IMR-90 (cell line): ENCODE measurements at regions not wholly inside any gene's neighbourhood (a gene's known extent, or its start where the extent isn't known, plus 50 kb on each side); places are given as distances from the start of the nearest gene placed in this dataset.

Source experiments
- ATAC-seq: fragments of 200-7000 bp; cut with Tn5 transposase; 2 replicates; pipeline ENCODE4 v1.9.1; 2020; ENCODE audit warnings: low read depth, mild to moderate bottlenecking, moderate library complexity
- BruUV-seq: library from RNA; stranded (reverse); fragments of 400-500 nt; replicated peaks from 2 replicates; lab custom pipeline; 2021; lab: Mats Ljungman, UMichigan
- CTCF ChIA-PET: fragments of 300-600 bp; formaldehyde crosslinking; extraction: SDS; loops from one replicate; lab custom pipeline; 2021; ENCODE audit warnings: antibody characterized with exemption; lab: Yijun Ruan, JAX
- POLR2A ChIA-PET: fragments of 300-600 bp; sonication (Branson Sonifier 250); formaldehyde crosslinking; loops from one replicate; lab custom pipeline; 2022; ENCODE audit warnings: antibody characterized with exemption; ENCODE audit not compliant: unreplicated experiment; lab: Charles Lee
- DNase-seq: peaks from one replicate; pipeline ENCODE4 v3.0.0; 2013
- H2AFZ ChIP-seq: replicated peaks from 2 replicates; pipeline ENCODE3; 2013; ENCODE audit warnings: low read length, mild to moderate bottlenecking; ENCODE audit not compliant: poor library complexity
- H2AK5ac ChIP-seq: 2 replicates; pipeline ENCODE4 v1.6.1; 2013; ENCODE audit warnings: low read depth, low read length, inconsistent platforms
- H2AK9ac ChIP-seq: replicated peaks from 2 replicates; pipeline ENCODE3; 2013; ENCODE audit warnings: mild to moderate bottlenecking, low read depth, low read length, moderate library complexity; ENCODE audit not compliant: poor library complexity
- H2BK120ac ChIP-seq: 2 replicates; pipeline ENCODE4 v1.6.1; 2013; ENCODE audit warnings: low read depth, low read length, inconsistent platforms
- H2BK15ac ChIP-seq: 3 replicates; pipeline ENCODE4 v1.6.1; 2013; ENCODE audit warnings: low read depth, low read length, inconsistent platforms
- H2BK20ac ChIP-seq: 2 replicates; pipeline ENCODE4 v1.6.1; 2013; ENCODE audit warnings: low read depth, mild to moderate bottlenecking, inconsistent platforms, low read length, moderate library complexity
- H2BK5ac ChIP-seq: 2 replicates; pipeline ENCODE4 v1.6.1; 2013; ENCODE audit warnings: mild to moderate bottlenecking, low read depth, low read length, inconsistent platforms; ENCODE audit not compliant: poor library complexity, severe bottlenecking
- H3K14ac ChIP-seq: replicated peaks from 2 replicates; pipeline ENCODE4 v1.6.1; 2013; ENCODE audit warnings: low read depth, low read length, inconsistent platforms
- H3K18ac ChIP-seq: 2 replicates; pipeline ENCODE4 v1.6.1; 2013; ENCODE audit warnings: low read depth, low read length, control low read depth
- H3K23ac ChIP-seq: 2 replicates; pipeline ENCODE4 v1.6.1; 2013; ENCODE audit warnings: low read depth, low read length, inconsistent platforms
- H3K27ac ChIP-seq: 2 replicates; pipeline ENCODE4 v1.5.1; 2013; ENCODE audit warnings: mild to moderate bottlenecking, control low read depth, low read length; ENCODE audit not compliant: insufficient read depth
- H3K27me3 ChIP-seq: 2 replicates; pipeline ENCODE4 v1.6.1; 2013; ENCODE audit warnings: low read length; ENCODE audit not compliant: control insufficient read depth, insufficient read depth
- H3K36me3 ChIP-seq: 2 replicates; pipeline ENCODE4 v1.6.1; 2013; ENCODE audit warnings: low read length, mixed read lengths; ENCODE audit not compliant: control insufficient read depth, insufficient read depth
- H3K4ac ChIP-seq: 2 replicates; pipeline ENCODE4 v1.6.1; 2013; ENCODE audit warnings: low read depth, low read length, inconsistent platforms
- H3K4me1 ChIP-seq: 2 replicates; pipeline ENCODE4 v1.6.1; 2013; ENCODE audit warnings: low read length, mixed read lengths; ENCODE audit not compliant: control insufficient read depth, insufficient read depth
- H3K4me2 ChIP-seq: 2 replicates; pipeline ENCODE4 v1.6.1; 2013; ENCODE audit warnings: low read depth, mild to moderate bottlenecking, control low read depth, low read length, moderate library complexity
- H3K4me3 ChIP-seq: 2 replicates; pipeline ENCODE4 v1.5.1; 2013; ENCODE audit warnings: low read depth, mild to moderate bottlenecking, control low read depth, low read length, moderate library complexity; ENCODE audit not compliant: insufficient read depth
- H3K56ac ChIP-seq: 2 replicates; pipeline ENCODE4 v1.6.1; 2013; ENCODE audit warnings: low read length, inconsistent platforms; ENCODE audit not compliant: insufficient read depth; ENCODE audit errors: extremely low read depth
- H3K79me1 ChIP-seq, 2 experiments: 2 replicates each; pipeline ENCODE4 v1.6.1; 2013; ENCODE audit warnings: low read length in 2 of 2, inconsistent platforms in 1 of 2, low read depth in 1 of 2
- H3K9ac ChIP-seq: 2 replicates; pipeline ENCODE4 v1.6.1; 2013; ENCODE audit warnings: low read depth, low read length, control low read depth
- H3K9me1 ChIP-seq: 2 replicates; pipeline ENCODE4 v1.6.1; 2013; ENCODE audit warnings: low read length, inconsistent platforms; ENCODE audit not compliant: insufficient read depth
- H3K9me3 ChIP-seq: 2 replicates; pipeline ENCODE4 v1.6.1; 2013; ENCODE audit warnings: low read length; ENCODE audit not compliant: control insufficient read depth, insufficient read depth
- H4K20me1 ChIP-seq: 2 replicates; pipeline ENCODE4 v1.6.1; 2013; ENCODE audit warnings: low read length, inconsistent platforms; ENCODE audit not compliant: insufficient read depth
- H4K5ac ChIP-seq: 2 replicates; pipeline ENCODE4 v1.6.1; 2013; ENCODE audit warnings: mild to moderate bottlenecking, low read depth, low read length, control low read depth
- H4K8ac ChIP-seq, 2 experiments: 2 replicates each; pipeline ENCODE4 v1.6.1; 2013; ENCODE audit warnings: low read depth in 2 of 2, low read length in 2 of 2, control low read depth in 1 of 2, inconsistent platforms in 1 of 2
- H4K91ac ChIP-seq: 2 replicates; pipeline ENCODE4 v1.6.1; 2013; ENCODE audit warnings: low read depth, low read length, inconsistent platforms; ENCODE audit not compliant: insufficient read depth
- BHLHE40 ChIP-seq: fragments of 150-350 bp; IDR thresholded peaks from 2 replicates; pipeline ENCODE4 v1.6.1; 2016; ENCODE audit warnings: mild to moderate bottlenecking, low read depth, low read length
- CEBPB ChIP-seq: IDR thresholded peaks from 2 replicates; pipeline ENCODE4 v1.6.1; 2012; ENCODE audit warnings: low read depth, low read length, improper control_type of control experiment
- CHD1 ChIP-seq: IDR thresholded peaks from 2 replicates; pipeline ENCODE4 v1.6.1; 2012; ENCODE audit warnings: low read depth, low read length, improper control_type of control experiment
- CTCF ChIP-seq: conservative IDR thresholded peaks from 2 replicates; pipeline ENCODE4 v1.5.1; 2012; ENCODE audit warnings: mild to moderate bottlenecking, low read depth, low read length, improper control_type of control experiment
- ELK1 ChIP-seq: fragments of 150-350 bp; IDR thresholded peaks from 2 replicates; pipeline ENCODE4 v1.6.1; 2016; ENCODE audit warnings: low read depth, mild to moderate bottlenecking, low read length, moderate library complexity, borderline replicate concordance
- FOS ChIP-seq: fragments of 150-350 bp; IDR thresholded peaks from 2 replicates; pipeline ENCODE4 v1.6.1; 2016; ENCODE audit warnings: low read depth, low read length
- MAFK ChIP-seq: IDR thresholded peaks from 2 replicates; pipeline ENCODE4 v1.6.1; 2012; ENCODE audit warnings: low read depth, low read length, improper control_type of control experiment
- MAZ ChIP-seq: IDR thresholded peaks from 2 replicates; pipeline ENCODE4 v1.6.1; 2012; ENCODE audit warnings: low read depth, mild to moderate bottlenecking, low read length, improper control_type of control experiment, moderate library complexity, borderline replicate concordance
- NFE2L2 ChIP-seq: fragments of 150-350 bp; IDR thresholded peaks from 2 replicates; pipeline ENCODE4 v1.6.1; 2016; ENCODE audit warnings: low read depth, mild to moderate bottlenecking, low read length
- POLR2A ChIP-seq: IDR thresholded peaks from 2 replicates; pipeline ENCODE4 v1.6.1; 2012; ENCODE audit warnings: mild to moderate bottlenecking, low read depth, low read length
- RAD21 ChIP-seq: IDR thresholded peaks from 2 replicates; pipeline ENCODE4 v1.6.1; 2012; ENCODE audit warnings: low read length, improper control_type of control experiment
- RFX5 ChIP-seq: IDR thresholded peaks from 2 replicates; pipeline ENCODE4 v1.8.0; 2012; ENCODE audit warnings: low read depth, mild to moderate bottlenecking, low read length, moderate library complexity
- SMC3 ChIP-seq: fragments of 150-350 bp; IDR thresholded peaks from 2 replicates; pipeline ENCODE4 v1.6.1; 2016; ENCODE audit warnings: low read depth, mild to moderate bottlenecking, antibody characterized with exemption, low read length, moderate library complexity
- USF2 ChIP-seq: fragments of 150-350 bp; IDR thresholded peaks from 2 replicates; pipeline ENCODE4 v1.6.1; 2017; ENCODE audit warnings: mild to moderate bottlenecking, antibody characterized with exemption, low read length, low read depth
- WGBS, 2 experiments: methylation state at CpG; one replicate each; pipeline versions ENCODE4 v1.1.5 to v1.1.7; 2013; ENCODE audit warnings: missing lambda C conversion rate in 2 of 2; ENCODE audit not compliant: insufficient read length in 1 of 2; ENCODE audit errors: extremely low coverage in 2 of 2; 5-methylcytosine and 5-hydroxymethylcytosine counted together
- dilution Hi-C: fragments of 300-500 bp; cut with HindIII; formaldehyde crosslinking; loops from one replicate; pipeline ENCODE4 v1.14.3; 2018; ENCODE audit warnings: low sequenced_read_pairs; ENCODE audit not compliant: unreplicated experiment
- in situ Hi-C: fragments of 300-500 bp; cut with MboI; formaldehyde crosslinking; loops from 3 replicates; pipeline ENCODE4 v1.14.3; 2019; ENCODE audit warnings: low sequenced_read_pairs, inconsistent platforms, mixed read lengths
- intact Hi-C: fragments of 100-400 bp; cut with micrococcal nuclease; formaldehyde crosslinking; loops from 2 replicates; pipeline ENCODE4 v1.10.0; 2022

GRCh38 chr2:146119586-146119985, 1599.7 kb upstream of the ZEB2 start:
- in situ Hi-C loops (no loop called here), dilution Hi-C loops (no loop called here), intact Hi-C loops (no loop called here)
- DNase-seq: no peak
- ChIA-PET CTCF (no interaction called here), POLR2A (no interaction called here)
- H3K18ac ChIP-seq: no peak overlapping the region
- no peak overlapping the region for H4K91ac ChIP-seq
- no peak overlapping the region; the same call in 1 of the 2 replicates for H2AK5ac ChIP-seq
- H3K4me1 ChIP-seq: no peaks in the 10 kb centered on the region
- H2BK120ac ChIP-seq: no peak overlapping the region
- no peak overlapping the region for H2AFZ ChIP-seq
- H4K5ac ChIP-seq: no peak overlapping the region
- H2AK9ac ChIP-seq: no peak overlapping the region
- WGBS, 2 experiments: 100% methylated on average over 1 of the region's 3 CpGs; no CpG with 5 or more reads in 1 of the 2 experiments
- no peak overlapping the region for H3K4ac ChIP-seq
- no peak overlapping the region for H2BK20ac ChIP-seq
- no peak overlapping the region for H3K27ac ChIP-seq
- H3K36me3 ChIP-seq: no peaks in the 10 kb centered on the region
- H4K8ac ChIP-seq: no peak overlapping the region
- no peaks in the 10 kb centered on the region for H3K9me3 ChIP-seq
- H2BK15ac ChIP-seq: no peak overlapping the region
- H3K4me2 ChIP-seq: no peak overlapping the region
- H3K23ac ChIP-seq: no peak overlapping the region
- TF ChIP-seq FOS (no peak), CTCF (no peak), BHLHE40 (no peak), NFE2L2 (no peak), RAD21 (no peak), CEBPB (no peak), CHD1 (no peak), RFX5 (no peak), ELK1 (no peak), MAZ (no peak), SMC3 (no peak), POLR2A (no peak), MAFK (no peak), USF2 (no peak)
- H3K14ac ChIP-seq: no peak overlapping the region
- H3K27me3 ChIP-seq: no peaks in the 10 kb centered on the region
- H3K4me3 ChIP-seq: no peak overlapping the region
- no peaks in the 10 kb centered on the region for H4K20me1 ChIP-seq
- no TSS peak for BruUV-seq
- no peak overlapping the region for H2BK5ac ChIP-seq
- no peak overlapping the region for H3K9ac ChIP-seq
- H3K56ac ChIP-seq: no peak overlapping the region
- no peak for ATAC-seq
- H3K79me1 ChIP-seq: no peaks in the 10 kb centered on the region
- no peaks in the 10 kb centered on the region for H3K9me1 ChIP-seq
